VCaP (cell line): ENCODE measurements at regions not wholly inside any gene's neighbourhood (a gene's known extent, or its start where the extent isn't known, plus 50 kb on each side); places are given as distances from the start of the nearest gene placed in this dataset.

ENCODE experiments used
- H3K27ac ChIP-seq: fragments of 450-650 bp; 2 replicates; pipeline ENCODE4 v1.5.1; 2017
- TF ChIP-seq, protein P1 (sequence below): fragments of 450-650 bp; conservative IDR thresholded peaks from 2 replicates; pipeline ENCODE4 v1.5.1; 2017; ENCODE audit warnings: mild to moderate bottlenecking, moderate library complexity

GRCh38 chr1:103220631-103221041, 112.3 kb upstream of the COL11A1 start:
- TF ChIP-seq, protein P1, sequence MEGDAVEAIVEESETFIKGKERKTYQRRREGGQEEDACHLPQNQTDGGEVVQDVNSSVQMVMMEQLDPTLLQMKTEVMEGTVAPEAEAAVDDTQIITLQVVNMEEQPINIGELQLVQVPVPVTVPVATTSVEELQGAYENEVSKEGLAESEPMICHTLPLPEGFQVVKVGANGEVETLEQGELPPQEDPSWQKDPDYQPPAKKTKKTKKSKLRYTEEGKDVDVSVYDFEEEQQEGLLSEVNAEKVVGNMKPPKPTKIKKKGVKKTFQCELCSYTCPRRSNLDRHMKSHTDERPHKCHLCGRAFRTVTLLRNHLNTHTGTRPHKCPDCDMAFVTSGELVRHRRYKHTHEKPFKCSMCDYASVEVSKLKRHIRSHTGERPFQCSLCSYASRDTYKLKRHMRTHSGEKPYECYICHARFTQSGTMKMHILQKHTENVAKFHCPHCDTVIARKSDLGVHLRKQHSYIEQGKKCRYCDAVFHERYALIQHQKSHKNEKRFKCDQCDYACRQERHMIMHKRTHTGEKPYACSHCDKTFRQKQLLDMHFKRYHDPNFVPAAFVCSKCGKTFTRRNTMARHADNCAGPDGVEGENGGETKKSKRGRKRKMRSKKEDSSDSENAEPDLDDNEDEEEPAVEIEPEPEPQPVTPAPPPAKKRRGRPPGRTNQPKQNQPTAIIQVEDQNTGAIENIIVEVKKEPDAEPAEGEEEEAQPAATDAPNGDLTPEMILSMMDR: no peak

DNA sequence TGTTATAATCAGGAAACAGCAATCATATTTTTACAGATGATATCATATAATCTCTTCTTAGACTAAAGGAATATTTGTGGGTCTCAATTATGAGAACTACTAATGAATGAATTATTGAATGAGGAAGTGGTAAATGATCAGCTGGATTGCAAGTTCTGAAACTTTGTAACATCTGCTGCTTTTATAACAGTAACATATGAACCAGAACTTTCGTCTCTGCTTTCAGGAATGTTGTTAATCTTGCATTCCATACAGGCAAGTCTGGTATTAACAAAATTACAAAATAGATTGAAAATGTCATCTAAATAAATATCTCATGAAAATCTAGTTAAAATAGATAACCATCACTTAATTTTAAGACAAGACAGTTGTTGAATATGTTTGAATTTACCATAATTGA, 110.5 kb upstream of the COL11A1 start:
- no peak overlapping the region for H3K27ac ChIP-seq
- TF ChIP-seq, protein P1: no peak

More at GRCh38 chr1:103220631-103221041, 112.3 kb upstream of the COL11A1 start:
- no peak overlapping the region for H3K27ac ChIP-seq

DNA sequence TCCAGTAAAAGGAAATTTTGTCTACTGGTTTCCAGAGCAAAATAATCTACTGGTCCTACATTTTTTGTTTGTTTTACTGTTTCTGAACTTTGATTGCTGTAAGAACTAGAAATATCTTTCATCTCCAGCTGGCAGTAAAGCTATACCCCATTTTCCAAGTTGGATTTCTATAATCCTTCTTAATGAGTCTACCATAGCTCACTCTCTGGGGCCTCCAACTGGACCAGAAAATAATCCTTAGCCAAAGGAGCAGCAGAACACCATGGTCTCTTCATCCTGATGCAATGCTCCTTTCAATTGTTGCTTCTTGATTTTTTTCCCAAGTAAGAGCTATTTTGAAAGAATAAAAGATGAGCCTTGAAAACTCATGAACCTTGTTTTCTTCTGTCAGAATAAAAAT, 110.0 kb upstream of the COL11A1 start:
- no peak overlapping the region for H3K27ac ChIP-seq
- TF ChIP-seq, protein P1: no peak

DNA sequence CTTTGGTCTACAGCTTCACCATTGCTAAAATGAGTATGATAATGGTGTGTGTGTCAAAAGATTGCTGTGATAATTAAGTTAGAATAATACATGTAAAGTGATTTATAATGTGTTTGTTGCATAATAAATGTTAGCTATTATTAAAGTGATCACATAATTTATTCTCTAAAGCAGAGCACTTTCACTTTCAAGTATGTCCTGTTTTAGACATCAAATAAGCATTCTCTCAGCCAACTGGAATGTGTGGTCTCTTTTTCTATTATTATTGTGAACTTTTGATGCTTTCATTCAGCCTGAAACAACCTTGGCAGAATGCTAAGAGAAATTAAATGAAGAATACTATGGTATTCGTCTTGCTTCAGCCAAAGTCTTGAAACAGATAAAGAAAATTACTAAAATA, 102.8 kb upstream of the COL11A1 start:
- no peak overlapping the region for H3K27ac ChIP-seq
- TF ChIP-seq, protein P1: no peak

DNA sequence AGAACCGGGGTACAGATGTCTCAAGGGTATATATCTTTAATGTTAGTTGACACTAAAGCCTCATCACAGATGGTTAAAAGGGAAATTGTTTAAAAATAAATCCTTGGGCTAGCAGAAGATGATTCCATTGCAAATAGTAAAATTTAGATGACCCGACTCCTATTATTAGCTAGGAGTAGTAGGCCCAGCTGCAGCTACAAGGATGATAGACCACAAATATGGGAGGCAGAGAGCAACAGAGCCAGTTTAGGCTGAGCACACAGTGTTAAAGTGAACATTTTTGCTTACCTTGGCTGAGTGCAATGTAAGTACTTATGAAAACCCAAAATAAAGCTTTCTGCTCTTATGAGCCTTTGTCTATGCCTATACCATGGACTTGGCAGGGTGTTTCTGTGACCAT, 100.5 kb upstream of the COL11A1 start:
- H3K27ac ChIP-seq: no peak overlapping the region
- TF ChIP-seq, protein P1: no peak

GRCh38 chr1:103199001-103199400, 90.7 kb upstream of the COL11A1 start:
- H3K27ac ChIP-seq: no peak overlapping the region
- TF ChIP-seq, protein P1: no peak

DNA sequence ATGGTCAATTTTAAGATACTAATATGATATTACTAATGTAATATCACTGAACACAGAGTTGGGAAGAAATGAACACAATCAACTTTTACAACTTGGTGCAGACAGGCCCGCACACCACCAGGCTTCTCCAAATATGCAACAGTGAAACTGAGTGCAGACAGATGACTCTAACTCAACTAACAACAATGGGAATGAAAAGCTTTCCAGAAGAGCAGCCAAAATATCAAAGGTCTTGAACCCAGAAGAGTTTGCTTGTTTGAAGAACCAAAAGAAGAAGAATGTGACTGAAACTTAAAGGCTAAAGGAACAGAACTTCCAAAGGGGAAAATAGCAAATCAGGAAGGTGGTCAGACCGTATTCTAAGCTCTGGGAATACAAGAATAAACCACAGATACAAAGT, 89.8 kb upstream of the COL11A1 start:
- no peak overlapping the region for H3K27ac ChIP-seq
- TF ChIP-seq, protein P1: no peak

DNA sequence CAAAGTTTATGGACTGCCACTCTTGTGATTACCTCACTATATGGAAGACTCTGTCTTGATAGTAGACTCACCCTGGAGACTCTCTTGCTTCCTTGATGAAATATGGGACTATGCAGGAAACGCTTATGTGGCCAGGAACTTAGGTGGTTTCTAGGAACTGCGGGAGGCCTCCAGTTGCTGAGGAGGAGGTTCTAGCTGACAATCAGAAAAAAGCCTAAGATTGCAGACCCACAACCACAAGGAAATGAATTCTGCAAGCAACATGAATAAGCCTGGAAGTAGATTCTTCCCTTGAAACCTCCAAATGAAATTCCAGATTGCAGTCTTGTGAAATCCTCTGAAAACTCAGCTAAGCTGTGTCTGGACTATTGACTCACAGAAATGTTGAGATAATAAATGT, 88.9 kb upstream of the COL11A1 start:
- no peak overlapping the region for H3K27ac ChIP-seq
- TF ChIP-seq, protein P1: no peak
